Smooth muscle cell (in vitro differentiated cells): ENCODE measurements at regions not wholly inside any gene's neighbourhood (a gene's known extent, or its start where the extent isn't known, plus 50 kb on each side); places are given as distances from the start of the nearest gene placed in this dataset.

Experiments
- DNase-seq: peaks from one replicate; lab custom pipeline; 2025; ENCODE audit not compliant: unreplicated experiment; lab: John Stamatoyannopoulos, UW
- H2AFZ ChIP-seq: fragments of 200-600 bp; sonication (generic); 2 replicates; pipeline ENCODE4 v1.6.0; 2016; ENCODE audit warnings: antibody characterized with exemption, low read depth, mild to moderate bottlenecking
- H3F3A ChIP-seq: fragments of 200-600 bp; sonication (generic); 2 replicates; pipeline ENCODE4 v1.6.0; 2017; ENCODE audit warnings: antibody characterized with exemption, low read depth
- H3K27ac ChIP-seq: fragments of 200-600 bp; sonication (generic); 2 replicates; pipeline ENCODE4 v1.5.1; 2016; ENCODE audit warnings: low read depth, mild to moderate bottlenecking
- H3K27me3 ChIP-seq: fragments of 200-600 bp; sonication (generic); 2 replicates; pipeline ENCODE4 v1.6.1; 2016; ENCODE audit warnings: low read depth, mild to moderate bottlenecking
- H3K36me3 ChIP-seq: fragments of 200-600 bp; sonication (generic); 2 replicates; pipeline ENCODE4 v1.5.1; 2016; ENCODE audit warnings: low read depth
- H3K4me1 ChIP-seq: fragments of 200-600 bp; sonication (generic); 2 replicates; pipeline ENCODE4 v1.5.1; 2016; ENCODE audit warnings: low read depth
- H3K4me2 ChIP-seq: fragments of 200-600 bp; sonication (generic); 2 replicates; pipeline ENCODE4 v1.6.0; 2016; ENCODE audit warnings: mild to moderate bottlenecking
- H3K4me3 ChIP-seq: fragments of 200-600 bp; sonication (generic); 2 replicates; pipeline ENCODE4 v1.5.1; 2016; ENCODE audit warnings: mild to moderate bottlenecking
- H3K79me2 ChIP-seq: fragments of 200-600 bp; sonication (generic); 2 replicates; pipeline ENCODE4 v1.6.0; 2016; ENCODE audit warnings: low read depth, mild to moderate bottlenecking
- H3K9ac ChIP-seq: fragments of 200-600 bp; sonication (generic); 2 replicates; pipeline ENCODE4 v1.6.0; 2016; ENCODE audit warnings: low read depth
- H3K9me3 ChIP-seq: fragments of 200-600 bp; sonication (generic); replicated peaks from 2 replicates; pipeline ENCODE4 v1.5.1; 2016; ENCODE audit warnings: low read depth
- H4K20me1 ChIP-seq: fragments of 200-600 bp; sonication (generic); 2 replicates; pipeline ENCODE4 v1.6.0; 2016; ENCODE audit warnings: low read depth
- CTCF ChIP-seq: fragments of 200-600 bp; sonication (generic); IDR thresholded peaks from 2 replicates; pipeline ENCODE4 v1.5.1; 2017; ENCODE audit warnings: borderline replicate concordance, mild to moderate bottlenecking, antibody characterized with exemption; ENCODE audit not compliant: insufficient read depth, poor library complexity, severe bottlenecking
- WGBS: methylation state at CpG from one replicate; pipeline ENCODE4 v1.1.7; 2016; ENCODE audit warnings: low lambda C conversion rate; 5-methylcytosine and 5-hydroxymethylcytosine counted together

- no peak overlapping the region for H2AFZ ChIP-seq
- no peak overlapping the region for H3K9ac ChIP-seq
- no peaks in the 10 kb centered on the region for H4K20me1 ChIP-seq
- no peak overlapping the region for H3K27ac ChIP-seq
- no peaks in the 10 kb centered on the region for H3K27me3 ChIP-seq
- H3K9me3 ChIP-seq = no peaks in the 10 kb centered on the region
- H3K4me2 ChIP-seq = no peak overlapping the region
- no peaks in the 10 kb centered on the region for H3F3A ChIP-seq
- H3K79me2 ChIP-seq = no peaks in the 10 kb centered on the region
- H3K4me1 ChIP-seq = no peaks in the 10 kb centered on the region
- H3K4me3 ChIP-seq = no peak overlapping the region
- WGBS = 94% methylated on average over 1 of the region's 1 CpG
- no peak for TF ChIP-seq CTCF
- DNase-seq = no peak
- no peaks in the 10 kb centered on the region for H3K36me3 ChIP-seq
These were observed 203.4 kb upstream of the RND3 start for GRCh38 chr2:150690870-150691269.

DNA sequence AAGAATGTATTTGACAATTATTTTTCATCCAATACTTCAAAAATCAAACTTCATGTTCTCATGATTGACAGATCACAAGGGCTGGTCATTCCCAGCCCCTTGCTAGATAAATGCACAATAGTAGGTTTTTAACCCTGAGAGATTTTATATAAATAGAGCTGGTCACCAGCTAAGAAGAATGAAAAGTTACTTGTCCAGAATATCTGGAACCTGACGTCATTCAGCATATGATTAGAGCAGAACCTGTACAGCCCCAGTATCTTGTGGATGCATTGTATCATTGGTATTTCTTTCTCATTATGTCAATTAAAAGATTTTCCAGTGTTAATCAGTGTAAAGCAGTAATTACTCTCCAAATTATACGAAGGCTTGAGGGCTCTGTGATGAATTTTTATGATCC lies 202.8 kb upstream of the RND3 start:
- Histone ChIP-seq H2AFZ (no peak overlapping the region), H3K4me3 (no peak overlapping the region), H3K36me3 (no peaks in the 10 kb centered on the region), H3F3A (no peaks in the 10 kb centered on the region), H3K9ac (no peak overlapping the region), H3K79me2 (no peaks in the 10 kb centered on the region), H4K20me1 (no peaks in the 10 kb centered on the region), H3K27me3 (no peaks in the 10 kb centered on the region), H3K4me1 (no peaks in the 10 kb centered on the region), H3K27ac (no peak overlapping the region), H3K9me3 (no peaks in the 10 kb centered on the region), H3K4me2 (no peak overlapping the region)
- no peak for TF ChIP-seq CTCF
- DNase-seq = no peak
- WGBS = 69% methylated on average over 2 of the region's 2 CpGs

- Histone ChIP-seq H3F3A (no peaks in the 10 kb centered on the region), H3K79me2 (no peaks in the 10 kb centered on the region), H3K4me1 (no peaks in the 10 kb centered on the region), H3K27me3 (no peaks in the 10 kb centered on the region), H3K4me3 (no peak overlapping the region), H4K20me1 (no peaks in the 10 kb centered on the region), H3K4me2 (no peak overlapping the region), H2AFZ (peak overlapping the region; percentile 64), H3K9me3 (no peaks in the 10 kb centered on the region), H3K36me3 (no peaks in the 10 kb centered on the region), H3K27ac (no peak overlapping the region), H3K9ac (no peak overlapping the region)
- 54% methylated on average over 2 of the region's 2 CpGs for WGBS
- DNase-seq = no peak
- TF ChIP-seq CTCF = no peak
These were observed 202.1 kb upstream of the RND3 start for GRCh38 chr2:150689590-150689989.

DNA sequence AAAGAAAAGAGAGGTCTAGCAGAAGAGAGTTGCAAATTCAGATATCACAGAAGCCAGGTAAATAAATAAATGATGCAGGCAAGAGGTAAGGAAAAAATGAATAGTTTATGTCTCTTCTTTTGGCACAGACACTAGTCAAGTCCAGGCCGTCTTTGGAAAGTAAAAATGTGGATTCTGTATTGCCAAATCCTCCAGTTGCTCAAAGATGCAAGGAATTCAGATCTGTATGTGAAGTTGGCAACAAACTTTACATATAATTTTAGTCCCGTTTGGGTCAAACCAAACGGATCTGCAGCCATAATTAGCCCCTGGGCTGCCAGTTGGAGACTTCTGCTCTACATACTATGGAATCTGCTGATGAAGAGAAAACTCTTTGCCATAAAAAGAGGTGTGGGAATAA lies 200.5 kb upstream of the RND3 start:
- no peak overlapping the region for H3K9ac ChIP-seq
- H4K20me1 ChIP-seq = no peaks in the 10 kb centered on the region
- H3K4me2 ChIP-seq = no peak overlapping the region
- H3K79me2 ChIP-seq = no peaks in the 10 kb centered on the region
- no peak overlapping the region for H2AFZ ChIP-seq
- no peaks in the 10 kb centered on the region for H3F3A ChIP-seq
- no peak for DNase-seq
- H3K27ac ChIP-seq = no peak overlapping the region
- no peaks in the 10 kb centered on the region for H3K9me3 ChIP-seq
- no peaks in the 10 kb centered on the region for H3K27me3 ChIP-seq
- H3K36me3 ChIP-seq = no peaks in the 10 kb centered on the region
- no peak overlapping the region for H3K4me3 ChIP-seq
- H3K4me1 ChIP-seq = no peaks in the 10 kb centered on the region
- WGBS = 77% methylated on average over 3 of the region's 3 CpGs
- no peak for TF ChIP-seq CTCF
